Loucy (cell line): ENCODE measurements at regions not wholly inside any gene's neighbourhood (a gene's known extent, or its start where the extent isn't known, plus 50 kb on each side); places are given as distances from the start of the nearest gene placed in this dataset.

Experiments used
- EZH2phosphoT487 ChIP-seq: fragments of 200-600 bp; IDR thresholded peaks from 2 replicates; pipeline ENCODE4 v1.6.1; 2018; ENCODE audit warnings: antibody characterized with exemption, mild to moderate bottlenecking, moderate library complexity, borderline replicate concordance
- TF ChIP-seq, protein P1 (sequence below): fragments of 200-600 bp; sonication (generic); conservative IDR thresholded peaks from 2 replicates; pipeline ENCODE4 v1.5.1; 2014; ENCODE audit warnings: mild to moderate bottlenecking, antibody characterized with exemption, low read length

- TF ChIP-seq, protein P1, sequence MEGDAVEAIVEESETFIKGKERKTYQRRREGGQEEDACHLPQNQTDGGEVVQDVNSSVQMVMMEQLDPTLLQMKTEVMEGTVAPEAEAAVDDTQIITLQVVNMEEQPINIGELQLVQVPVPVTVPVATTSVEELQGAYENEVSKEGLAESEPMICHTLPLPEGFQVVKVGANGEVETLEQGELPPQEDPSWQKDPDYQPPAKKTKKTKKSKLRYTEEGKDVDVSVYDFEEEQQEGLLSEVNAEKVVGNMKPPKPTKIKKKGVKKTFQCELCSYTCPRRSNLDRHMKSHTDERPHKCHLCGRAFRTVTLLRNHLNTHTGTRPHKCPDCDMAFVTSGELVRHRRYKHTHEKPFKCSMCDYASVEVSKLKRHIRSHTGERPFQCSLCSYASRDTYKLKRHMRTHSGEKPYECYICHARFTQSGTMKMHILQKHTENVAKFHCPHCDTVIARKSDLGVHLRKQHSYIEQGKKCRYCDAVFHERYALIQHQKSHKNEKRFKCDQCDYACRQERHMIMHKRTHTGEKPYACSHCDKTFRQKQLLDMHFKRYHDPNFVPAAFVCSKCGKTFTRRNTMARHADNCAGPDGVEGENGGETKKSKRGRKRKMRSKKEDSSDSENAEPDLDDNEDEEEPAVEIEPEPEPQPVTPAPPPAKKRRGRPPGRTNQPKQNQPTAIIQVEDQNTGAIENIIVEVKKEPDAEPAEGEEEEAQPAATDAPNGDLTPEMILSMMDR: no peak
- TF ChIP-seq EZH2phosphoT487: no peak
Measured at GRCh38 chr7:155939350-155939749, 127.1 kb upstream of the SHH start.
